Activated T-cell treated with anti-CD3 and anti-CD28 coated beads, Interleukin-2, amount 50 U/mL, for 1 hour (primary cell): ENCODE measurements at regions not wholly inside any gene's neighbourhood (a gene's known extent, or its start where the extent isn't known, plus 50 kb on each side); places are given as distances from the start of the nearest gene placed in this dataset.

Source experiments
- DNase-seq: peaks from one replicate; pipeline ENCODE4 v3.0.0-alpha.2; 2020

GRCh38 chr10:29924436-29924835 lies 134.9 kb downstream of the JCAD start:
- DNase-seq = no peak

GRCh38 chr10:29923416-29923965 lies 135.9 kb downstream of the JCAD start:
- DNase-seq = no peak

GRCh38 chr10:29922892-29923291 lies 136.5 kb downstream of the JCAD start:
- no peak for DNase-seq

DNA sequence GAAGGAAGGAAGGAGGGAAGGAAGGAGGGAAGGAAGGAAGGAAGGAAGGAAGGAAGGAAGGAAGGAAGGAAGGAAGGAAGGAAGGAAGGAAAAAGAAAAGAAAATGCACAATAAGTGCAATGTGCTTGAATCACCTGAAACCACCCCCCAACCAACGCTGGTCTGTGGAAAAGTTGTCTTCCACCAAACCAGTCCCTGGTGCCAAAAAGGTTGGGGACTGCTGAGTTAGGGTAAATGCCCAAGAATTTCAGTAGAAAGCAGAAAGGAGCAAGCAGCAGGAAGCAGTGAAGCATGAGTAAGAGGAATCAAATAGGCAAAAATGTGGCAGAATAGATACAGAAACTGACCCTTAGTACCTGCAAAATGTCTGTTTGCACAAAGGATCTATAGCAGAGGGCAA lies 137.2 kb downstream of the JCAD start:
- DNase-seq = no peak

DNA sequence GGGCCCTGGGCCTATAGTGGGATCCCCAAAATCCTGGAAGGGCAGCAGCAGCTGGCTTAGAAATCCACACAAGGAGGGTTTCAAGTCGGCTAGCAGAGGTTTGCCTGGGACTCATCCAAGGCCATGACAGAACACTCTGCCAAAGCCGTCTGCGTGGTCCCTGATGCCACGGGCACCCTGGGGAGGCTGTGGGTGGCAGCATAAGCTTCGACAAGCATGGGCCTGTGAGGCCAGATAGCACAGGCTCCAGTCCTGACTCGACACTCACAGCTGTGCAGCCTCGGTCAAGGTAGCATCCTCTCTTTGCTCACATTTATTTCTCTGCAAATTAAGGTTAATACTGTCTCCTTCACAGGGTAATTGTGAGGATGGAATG lies 138.3 kb downstream of the JCAD start:
- DNase-seq = no peak

DNA sequence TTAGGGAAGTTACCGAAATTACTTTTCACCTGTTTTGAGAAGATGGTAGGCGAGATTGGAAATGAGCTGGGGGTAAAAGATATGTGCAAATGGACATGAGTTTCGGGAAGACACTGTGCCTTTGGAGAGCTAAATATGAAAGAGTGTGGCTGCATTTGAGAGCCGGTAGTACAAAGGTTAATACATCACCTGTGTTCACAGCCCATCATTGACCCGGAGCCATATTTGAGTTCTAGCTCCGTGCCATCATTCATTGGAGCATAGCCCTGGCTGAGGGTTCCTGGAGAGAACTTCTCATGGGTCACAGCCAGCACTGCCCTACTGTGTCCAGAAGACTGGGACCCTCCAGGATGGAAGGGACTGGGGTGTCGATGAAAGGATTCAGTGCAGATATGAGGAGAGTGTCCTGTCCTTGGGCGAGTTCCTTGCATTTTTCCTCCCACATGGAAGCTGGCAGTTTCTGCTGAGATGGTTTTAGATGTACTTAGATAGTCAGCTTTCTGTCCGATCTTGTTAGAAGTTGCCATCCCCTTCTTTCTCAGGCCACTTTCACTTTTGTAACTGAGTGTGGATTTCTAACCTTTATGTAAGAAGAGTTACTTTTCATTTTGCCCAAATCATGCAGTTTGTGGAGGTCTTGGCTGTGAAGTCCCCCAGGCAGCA lies 138.8 kb downstream of the JCAD start:
- no peak for DNase-seq

DNA sequence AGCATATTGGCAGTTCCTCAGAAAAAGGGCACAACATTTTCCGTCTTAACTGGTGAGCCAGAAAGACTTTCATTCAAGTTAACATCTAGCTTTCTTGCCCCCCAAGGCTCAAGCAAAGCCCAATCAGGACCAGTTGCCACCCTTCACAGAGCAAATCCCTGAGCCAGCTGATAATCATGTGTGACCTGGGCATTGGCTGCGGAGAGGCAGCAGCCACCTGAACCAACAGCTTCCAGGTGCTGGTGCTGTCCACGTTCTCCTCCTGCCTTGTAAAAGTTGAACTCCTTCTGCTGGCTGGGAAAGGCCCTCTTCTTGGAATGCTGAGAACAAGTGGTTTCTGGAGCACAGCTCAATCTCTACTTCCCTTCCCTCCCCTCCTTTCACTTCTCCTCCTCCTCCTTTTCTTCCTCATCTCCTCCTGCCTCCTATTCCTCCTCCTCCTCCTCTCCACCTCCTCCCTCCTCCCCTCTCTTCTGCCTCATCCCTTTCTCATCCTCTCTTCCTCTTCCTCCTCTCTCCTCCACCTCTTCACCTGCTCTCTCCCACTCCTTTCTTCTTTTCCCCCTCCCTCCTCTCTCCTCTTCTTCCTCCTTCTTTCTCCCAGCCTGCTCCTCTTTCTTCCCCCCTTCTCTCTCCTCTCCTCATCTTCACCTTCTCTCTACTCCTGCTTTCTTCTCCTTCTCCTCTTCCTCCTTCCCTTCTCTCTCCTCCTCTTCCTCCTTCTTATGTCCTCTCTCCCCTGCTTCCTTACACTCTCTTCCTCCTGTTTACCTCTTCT lies 140.6 kb downstream of the JCAD start:
- no peak for DNase-seq

- no peak for DNase-seq
Measured at GRCh38 chr10:29917311-29917710, 142.1 kb downstream of the JCAD start.

DNA sequence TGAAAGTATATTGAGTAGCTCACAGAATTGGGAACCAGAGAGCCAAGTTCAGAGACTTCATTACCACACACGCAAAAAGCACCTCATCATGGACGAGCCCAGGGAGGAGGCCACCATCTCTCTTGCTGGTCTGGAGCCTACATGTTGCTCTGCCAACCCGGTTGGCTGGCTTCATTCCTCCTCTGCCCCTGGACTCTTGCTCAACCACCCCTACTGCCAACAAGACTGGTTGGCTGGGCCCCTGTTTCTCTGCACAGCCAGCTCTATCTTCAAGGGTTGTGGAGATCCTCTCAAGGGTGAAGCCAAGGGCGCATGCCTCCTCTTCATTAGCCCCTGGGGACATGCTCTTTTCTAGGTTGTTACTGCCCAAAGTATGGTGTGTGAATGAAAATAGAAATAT lies 142.7 kb downstream of the JCAD start:
- DNase-seq = no peak

- no peak for DNase-seq
Measured at GRCh38 chr10:29914986-29915785, 144.2 kb downstream of the JCAD start.

DNA sequence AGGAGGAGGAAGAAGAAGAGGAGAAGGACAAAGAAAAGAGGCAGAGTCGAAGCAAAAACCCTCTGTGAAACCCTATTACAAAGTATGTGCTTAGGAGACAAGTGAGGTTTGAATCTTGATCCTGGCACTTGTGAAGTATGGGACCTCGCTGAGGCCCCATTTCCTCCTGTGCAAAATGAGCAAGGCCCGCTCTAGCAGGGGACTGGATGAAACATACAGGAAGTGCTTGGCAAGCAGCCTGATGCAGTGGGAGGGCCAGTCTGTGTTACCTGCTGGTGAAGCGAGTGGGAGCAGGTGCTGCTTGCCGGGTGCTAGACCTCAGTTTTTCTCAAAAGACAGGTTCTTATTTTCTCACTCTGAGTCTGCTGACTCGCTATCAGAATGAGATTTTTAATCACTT lies 150.4 kb downstream of the JCAD start:
- DNase-seq = peak; percentile 18

DNA sequence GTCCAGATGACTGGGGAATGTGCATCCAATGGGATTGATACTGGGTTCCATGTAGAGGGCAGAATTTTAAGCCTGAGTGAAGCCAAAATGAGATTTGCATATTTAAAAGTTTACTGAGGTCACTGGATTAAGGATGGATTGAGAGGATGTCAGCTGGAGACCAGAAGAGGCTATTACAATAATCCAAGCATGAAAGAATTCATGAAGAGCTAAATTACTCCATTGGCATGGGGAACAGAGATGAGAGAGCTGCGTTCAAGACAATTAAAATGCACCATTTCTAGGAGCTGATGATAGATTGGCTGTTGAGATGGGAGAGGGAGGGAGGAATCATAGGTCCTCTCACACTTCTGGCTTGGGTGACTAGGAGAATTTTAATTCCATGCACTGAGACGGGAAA lies 158.5 kb downstream of the JCAD start:
- no peak for DNase-seq

GRCh38 chr10:29897999-29898716 lies 161.2 kb downstream of the JCAD start:
- DNase-seq = no peak

DNA sequence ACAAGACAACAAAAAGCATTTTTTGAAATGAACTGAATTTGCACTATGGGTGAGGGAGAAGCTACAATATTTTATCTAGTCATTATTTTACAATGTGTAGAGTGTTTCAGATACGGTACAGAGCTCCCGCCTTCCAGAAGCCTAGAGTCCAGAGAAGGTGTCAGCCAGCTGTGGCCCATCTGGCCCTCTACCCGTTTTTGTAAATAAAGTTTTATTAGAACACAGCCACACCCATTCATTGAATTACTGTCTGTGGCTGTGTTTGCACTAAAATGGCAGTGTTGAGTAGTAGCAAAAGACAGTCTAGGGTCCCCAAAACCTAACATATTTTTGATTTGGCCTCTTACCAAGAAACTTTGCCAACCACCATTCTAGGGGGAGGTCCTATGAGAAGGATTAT lies 162.0 kb downstream of the JCAD start:
- DNase-seq = no peak

- DNase-seq = no peak
Measured at GRCh38 chr10:29896053-29896452, 163.3 kb downstream of the JCAD start.

DNA sequence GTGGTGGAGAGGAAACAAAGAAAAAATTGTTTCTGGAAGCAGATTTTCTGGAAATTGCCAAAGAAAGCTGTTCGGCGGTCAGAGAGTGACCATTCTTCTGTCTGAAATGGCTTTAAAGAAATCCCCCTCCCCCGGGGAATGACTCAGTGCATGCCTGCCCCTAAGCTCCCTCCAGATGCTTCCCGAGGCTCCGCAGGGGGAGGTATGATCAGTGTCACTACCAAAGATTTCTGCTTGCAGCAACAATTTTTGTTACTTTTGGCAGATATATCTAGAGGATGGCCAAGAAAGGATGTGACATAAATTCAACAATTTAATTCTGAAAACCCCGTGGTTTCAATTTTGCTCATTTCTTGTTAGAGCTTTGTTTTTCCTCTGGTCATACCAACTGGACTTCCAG lies 163.9 kb downstream of the JCAD start:
- no peak for DNase-seq

DNA sequence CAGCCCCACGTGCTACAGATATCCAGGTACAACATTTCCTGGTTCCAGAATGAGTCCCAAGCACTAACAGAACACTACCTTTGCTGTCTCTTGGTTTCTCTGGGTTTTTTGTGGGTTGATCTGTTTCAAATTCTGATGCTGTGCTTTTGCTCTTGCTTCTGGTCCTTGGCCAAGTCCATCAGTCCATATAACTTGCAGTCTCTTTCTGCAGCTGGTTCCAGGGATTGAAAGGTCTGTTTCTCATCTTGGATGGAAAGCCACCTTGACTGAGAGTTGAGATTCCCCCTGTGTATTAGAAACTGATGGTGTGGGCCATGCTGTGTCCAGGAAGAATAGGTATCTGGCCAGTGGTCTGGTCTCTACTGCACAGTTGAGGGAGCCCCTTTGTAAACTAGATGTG lies 171.1 kb downstream of the JCAD start:
- no peak for DNase-seq

- DNase-seq = no peak
Measured at GRCh38 chr10:29886299-29886698, 173.1 kb downstream of the JCAD start.

DNA sequence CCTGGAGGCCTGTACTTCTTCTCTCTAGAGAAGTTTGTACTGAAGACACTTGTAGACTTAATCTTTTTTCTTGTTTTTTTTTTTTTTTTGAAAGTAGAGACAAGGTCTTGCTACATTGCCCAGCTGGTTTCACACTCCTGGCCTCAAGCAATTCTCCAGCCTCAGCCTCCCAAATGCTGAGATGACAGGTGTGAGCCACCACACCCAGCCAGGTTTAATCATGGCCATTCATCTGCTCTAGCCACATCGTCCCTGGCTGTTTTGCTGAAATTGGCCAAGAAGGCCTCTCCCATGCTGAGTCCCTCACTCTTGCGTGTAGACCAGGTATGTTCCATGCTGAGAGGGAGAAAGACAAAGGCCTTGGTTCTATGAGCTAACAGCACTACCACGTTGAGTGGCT lies 176.2 kb downstream of the JCAD start:
- DNase-seq = no peak

- no peak for DNase-seq
Measured at GRCh38 chr10:29882766-29883165, 176.6 kb downstream of the JCAD start.

GRCh38 chr10:29881811-29882210 lies 177.6 kb downstream of the JCAD start:
- no peak for DNase-seq

DNA sequence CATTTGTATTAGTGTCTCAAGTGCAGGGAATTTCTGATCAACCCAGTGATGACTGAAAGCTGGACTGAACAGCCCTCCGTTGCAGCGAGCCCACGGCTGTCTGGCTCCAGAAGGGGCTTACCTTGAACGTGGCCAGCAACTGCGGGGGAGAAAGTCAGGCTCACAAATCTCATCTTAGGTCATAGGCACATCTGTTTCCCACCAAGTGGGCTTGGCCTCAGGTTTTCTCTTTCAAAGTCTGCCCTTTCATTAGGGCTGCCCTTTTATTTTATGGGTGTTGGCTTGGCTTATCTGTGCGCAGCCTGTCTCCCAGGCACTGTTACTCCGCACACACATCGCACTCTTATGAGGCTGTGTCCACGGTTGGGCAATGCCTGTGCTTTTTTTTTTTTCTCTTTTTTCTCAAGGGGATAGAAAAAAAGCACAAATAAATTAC lies 178.0 kb downstream of the JCAD start:
- no peak for DNase-seq

DNA sequence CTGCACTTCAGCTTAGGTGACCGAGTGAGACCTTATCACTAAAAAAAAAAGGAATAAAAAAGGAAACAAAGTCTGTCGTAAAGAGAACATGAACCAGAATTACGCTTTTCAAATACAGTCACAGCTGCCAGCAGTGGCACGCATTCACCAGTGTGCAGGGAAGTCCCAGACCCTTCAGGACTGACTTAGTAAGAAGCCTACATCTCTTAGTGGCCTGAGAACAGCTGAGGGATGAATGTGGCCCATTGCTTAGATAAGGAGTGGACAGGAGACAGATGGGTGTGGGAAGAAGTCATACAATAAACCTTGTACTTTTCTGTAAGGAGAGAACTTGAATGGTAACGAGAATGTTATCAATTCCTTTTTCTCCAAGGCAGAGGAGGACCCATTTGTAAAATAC lies 178.5 kb downstream of the JCAD start:
- DNase-seq = no peak
